ENCODE measurements at regions not wholly inside any gene's neighbourhood (a gene's known extent, or its start where the extent isn't known, plus 50 kb on each side); places are given as distances from the start of the nearest gene placed in this dataset.

DNA sequence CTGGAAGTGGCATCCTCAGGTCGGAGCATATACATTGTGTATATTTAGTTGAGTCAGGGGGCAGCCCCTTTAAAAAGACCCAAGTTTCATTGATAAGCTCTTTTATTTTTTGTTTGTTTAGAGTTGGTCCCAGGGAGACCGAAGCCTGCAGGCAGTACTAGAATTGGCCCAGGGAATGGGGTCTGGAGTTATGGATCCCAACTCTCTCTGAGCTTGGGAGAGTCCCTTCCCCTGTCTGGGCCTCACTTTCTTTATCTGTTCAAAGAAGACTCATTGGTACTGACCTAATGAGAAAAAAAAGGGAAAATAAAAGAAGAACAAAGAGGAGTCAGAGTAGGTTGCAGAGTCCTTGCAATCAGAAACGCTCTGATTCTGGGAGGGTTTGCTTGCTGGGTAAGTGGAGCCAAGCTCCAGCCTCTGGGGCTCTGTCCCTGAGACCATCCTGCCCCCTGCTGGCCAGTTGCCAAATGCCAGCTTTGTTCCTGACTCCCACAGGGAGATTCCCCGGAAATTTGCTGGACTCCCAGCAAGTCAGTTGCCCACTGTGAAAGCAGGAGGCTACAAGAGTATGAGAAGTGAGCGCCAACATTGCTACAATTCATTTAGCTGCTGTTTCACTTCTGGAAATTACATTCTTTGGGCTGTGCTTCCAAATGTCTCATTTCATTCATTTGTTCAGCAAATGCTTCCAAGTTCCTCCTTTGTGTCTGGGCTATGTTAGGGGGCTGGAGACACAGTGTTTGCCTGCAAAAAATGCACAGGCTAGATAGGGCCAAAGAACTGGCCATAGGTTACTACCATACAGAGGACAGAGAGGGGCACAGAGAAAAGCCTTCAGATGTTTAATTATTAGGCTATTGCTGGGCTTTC, 156.2 kb downstream of the MELK start:
- peak; percentile 79 for DNase-seq (ENCODE audit: low read depth)

DNA sequence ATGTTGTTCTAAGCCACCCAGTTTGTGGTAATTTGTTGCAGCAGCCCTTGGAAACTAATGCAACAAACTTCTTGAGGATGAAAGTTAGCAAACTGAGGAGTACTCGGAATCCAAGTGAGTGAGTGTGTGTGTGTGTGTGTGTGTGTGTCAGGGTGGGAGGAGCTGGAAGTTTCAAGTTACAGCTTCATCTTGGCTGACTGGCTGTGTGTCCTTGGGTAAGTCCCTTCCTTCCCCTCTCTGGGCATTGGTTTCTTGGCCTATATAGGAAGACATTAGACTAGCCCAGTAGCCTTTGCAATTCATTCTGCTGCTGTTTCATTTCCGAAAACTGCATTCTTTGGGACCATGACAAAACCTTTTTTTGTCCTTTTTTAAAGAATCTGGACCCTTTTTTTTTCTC, 157.2 kb downstream of the MELK start:
- DNase-seq (ENCODE audit: low read depth), result peak; percentile 17

DNA sequence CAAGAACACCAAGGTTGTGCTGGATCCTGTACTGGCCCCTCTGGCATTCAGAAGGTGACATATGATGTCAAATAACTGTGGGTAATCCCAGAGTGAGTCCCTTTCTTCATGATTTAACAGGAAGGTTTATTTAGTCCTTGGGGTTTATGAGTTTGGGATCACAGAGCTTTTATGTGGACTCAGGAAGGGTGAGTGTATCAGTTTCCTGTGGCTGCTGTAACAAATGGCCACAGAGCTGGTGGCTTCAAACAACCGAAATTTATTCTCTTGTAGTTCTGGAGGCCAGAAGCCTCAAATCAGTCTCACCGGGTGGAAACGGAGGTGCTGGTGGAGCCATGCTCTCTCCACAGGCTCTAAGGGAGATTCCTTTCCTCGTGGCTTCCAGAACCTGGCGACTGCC, 157.7 kb downstream of the MELK start:
- no peak for DNase-seq (ENCODE audit: low read depth)

DNA sequence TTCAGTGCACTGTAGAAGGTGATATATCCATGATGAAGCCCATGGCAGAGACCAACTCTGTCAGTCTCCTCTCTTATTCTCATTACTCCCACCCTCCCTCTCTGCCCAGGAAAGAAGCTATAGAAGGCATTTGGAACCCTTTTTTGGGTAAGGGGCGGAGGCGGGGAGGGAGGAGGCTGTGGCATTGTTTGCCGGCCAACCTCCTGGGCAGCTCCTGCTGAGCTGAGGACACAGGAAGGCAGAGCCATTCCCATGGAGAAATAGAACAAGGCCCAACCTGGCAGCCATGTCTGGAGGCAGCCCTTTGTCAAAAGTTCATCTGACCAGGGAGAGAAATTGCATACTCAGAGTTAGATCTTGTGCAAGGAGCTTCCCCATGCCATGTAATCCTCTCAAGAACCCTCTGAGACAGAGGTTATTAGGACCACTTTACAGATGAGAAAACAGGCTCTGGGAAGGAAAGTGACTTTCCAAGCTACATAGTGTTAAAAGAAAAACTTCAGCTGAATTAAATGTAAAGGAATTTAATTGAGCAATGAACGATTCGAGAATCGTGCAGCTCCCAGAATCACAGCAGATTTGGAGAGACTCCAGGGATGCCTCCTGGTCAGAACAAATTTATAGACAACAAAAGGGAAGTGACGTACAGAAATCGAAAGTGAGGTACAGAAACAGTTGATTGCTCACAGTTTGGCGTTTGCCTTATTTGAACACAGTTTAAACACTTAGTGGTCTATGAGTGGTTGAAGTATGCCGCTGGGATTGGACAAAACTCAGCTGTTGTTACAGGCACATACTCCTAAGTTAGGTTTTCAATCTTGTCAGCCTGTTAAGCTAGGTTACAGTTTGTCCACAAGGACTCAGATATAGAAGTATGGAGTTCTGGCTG, 158.6 kb downstream of the MELK start:
- peak; percentile 18 for DNase-seq (ENCODE audit: low read depth)

DNA sequence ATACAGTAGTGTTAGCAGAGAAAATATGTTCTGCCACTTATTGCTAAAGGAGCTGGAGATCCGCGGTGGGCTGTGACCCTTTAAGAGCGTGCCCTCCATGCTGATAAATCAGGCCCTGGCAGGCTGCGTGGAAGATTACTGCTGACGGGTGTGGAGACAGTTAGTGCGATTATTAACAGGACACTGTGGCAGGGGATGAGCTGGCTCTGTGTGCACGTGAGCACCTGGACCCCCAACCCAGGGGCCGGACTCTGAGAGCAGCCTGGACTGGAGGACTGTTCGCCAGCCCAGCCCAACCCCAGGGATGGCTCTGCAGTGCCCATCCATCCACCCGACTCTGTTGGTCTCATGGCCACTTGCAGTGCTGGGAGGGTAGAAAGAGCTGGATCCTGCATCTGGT, 162.0 kb downstream of the MELK start:
- DNase-seq (ENCODE audit: low read depth), result no peak

DNA sequence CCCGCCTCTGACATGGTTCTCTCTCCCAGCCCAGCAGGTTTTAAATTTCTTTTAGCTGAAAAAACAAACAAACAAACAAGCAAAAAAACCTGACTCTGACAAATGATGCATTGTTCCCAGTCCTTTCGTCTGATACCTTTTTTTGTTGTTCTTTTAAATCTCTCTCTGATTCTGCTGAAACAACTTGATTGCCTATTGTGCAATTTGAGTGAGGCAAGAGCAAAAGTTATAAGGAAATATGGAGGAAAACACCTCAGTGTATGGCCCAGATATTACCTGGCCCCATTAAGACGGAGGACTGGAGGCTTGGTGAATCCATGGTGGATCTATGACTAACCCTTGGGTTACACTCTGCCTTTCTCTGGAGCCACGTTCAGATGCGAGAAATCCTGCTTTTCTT, 164.0 kb downstream of the MELK start:
- no peak for DNase-seq (ENCODE audit: low read depth)

DNA sequence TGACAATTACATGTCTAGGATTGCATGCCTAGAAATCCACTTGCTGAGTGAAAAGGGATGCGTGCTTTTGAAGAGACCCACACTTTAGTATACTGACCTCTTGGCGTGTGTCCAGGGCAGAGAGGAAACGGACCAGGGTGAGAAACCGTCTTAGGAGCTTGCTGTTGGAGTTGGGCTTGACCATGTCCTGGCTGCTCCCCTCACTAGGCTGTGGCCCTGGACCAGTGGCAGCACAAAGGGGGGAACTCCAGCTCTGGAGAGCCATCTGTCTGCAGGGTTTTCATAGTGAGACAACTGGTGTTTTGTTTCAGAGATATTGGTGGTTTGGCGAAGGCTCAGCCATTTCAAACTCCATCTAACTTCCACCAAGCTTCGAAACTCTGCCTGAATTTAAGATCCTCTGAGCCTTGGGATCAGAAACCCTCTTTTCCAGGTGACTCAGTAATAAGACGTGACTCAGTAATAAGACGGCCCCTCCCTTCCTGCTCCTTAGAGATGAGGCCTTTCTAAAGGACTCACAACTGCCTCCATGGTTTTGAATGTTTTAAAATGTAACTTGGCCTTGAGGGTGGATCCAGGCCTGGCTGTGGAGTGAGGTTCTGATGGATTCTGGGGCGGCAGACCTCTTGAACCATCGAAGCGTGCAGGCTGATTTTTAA, 165.8 kb downstream of the MELK start:
- peak; percentile 83 for DNase-seq (ENCODE audit: low read depth)

DNA sequence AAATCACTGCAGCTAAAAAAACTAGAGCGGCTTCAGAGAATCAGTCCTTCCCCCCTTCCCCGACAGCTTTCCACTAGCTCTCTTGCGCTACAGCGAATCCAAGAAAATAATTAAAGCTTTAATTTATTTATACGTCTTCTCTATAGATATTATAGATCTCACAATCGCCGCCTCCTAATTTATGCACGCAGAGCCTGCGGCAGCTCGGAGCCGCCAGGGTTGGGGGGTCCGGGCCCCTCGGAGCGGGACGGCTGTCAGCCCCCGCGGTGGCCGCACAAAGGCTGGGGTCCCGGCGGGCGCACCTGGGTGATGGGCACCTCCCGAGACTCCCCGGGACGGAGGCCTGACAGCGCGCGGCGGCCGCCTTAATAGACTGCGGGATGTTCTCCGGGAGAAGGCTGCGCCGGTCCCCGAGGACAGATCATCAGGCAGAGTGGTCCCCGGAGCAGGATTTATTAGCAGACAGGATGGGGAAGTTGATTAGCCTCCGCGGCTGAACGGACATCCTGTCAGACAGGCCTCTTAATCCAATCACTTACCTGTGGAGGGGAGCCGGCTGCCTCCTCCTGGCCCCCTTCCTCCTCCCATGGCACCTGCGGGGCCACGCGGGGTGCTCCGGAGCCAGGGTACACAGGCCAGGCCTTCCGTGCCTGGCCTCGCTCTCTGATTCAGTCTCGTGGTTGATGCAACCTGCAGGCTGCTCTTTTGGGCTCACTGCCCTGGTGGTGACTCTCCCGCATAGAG, 166.8 kb downstream of the MELK start:
- no peak for DNase-seq (ENCODE audit: low read depth)

DNA sequence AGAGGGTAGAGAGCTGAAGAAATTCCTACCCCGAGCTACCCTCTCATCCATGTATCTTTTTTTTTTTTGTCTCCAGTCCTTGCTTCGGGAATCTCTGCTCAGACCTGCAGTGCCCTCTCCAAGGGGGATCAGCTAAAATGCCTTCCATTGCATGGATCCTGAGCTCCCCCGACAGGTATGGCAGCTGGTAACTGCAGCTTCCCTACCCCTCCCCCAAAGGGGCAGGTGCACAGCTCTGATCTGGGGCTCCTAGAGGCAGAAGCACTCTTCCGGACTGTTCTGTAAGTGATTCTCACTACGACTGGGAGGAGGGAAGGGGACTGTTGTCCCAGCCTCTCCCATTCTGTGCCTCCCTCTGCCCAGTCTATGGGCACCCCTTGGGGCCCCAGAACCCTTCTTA, 169.6 kb downstream of the MELK start:
- DNase-seq (ENCODE audit: low read depth), result no peak

DNA sequence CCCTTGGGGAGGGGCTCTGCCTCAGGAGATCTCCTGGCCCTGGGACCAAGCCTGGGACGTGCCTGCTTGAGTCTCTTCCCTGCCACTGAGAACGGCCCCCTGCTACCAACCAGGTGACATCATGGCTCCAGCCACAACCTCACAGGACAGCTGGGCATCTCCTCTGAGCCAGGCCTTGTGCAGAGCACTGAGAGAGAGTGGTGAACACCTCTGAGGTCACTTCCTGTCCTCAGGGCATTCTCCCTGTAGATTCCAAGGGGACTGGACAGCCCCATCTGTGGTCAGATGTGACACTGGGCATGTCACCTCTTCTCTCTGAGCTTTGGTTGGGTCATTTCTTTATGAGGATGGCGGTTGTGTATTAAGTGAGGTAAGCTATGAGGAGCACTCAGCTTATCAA, 172.0 kb downstream of the MELK start:
- peak; percentile 43 for DNase-seq (ENCODE audit: low read depth)

DNA sequence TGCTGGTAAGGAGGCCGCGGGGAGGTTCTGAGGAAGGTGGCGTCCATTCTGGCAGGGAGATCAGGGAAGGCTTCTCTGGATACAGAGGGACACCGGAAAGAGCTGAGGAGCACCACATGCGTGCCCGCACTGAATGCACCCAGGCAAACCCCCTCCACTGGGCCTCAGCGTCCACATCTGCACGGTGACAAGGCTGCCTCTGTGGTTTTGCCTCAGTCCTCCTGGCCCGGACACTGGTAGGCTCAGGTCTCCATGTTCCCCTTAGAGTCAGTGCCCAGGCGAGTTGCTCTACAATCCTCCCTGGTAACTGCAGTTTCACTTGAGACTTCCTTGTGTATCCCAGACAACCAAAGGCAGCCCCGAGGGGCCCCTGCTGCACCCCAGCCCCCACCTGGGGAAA, 173.3 kb downstream of the MELK start:
- no peak for DNase-seq (ENCODE audit: low read depth)

DNA sequence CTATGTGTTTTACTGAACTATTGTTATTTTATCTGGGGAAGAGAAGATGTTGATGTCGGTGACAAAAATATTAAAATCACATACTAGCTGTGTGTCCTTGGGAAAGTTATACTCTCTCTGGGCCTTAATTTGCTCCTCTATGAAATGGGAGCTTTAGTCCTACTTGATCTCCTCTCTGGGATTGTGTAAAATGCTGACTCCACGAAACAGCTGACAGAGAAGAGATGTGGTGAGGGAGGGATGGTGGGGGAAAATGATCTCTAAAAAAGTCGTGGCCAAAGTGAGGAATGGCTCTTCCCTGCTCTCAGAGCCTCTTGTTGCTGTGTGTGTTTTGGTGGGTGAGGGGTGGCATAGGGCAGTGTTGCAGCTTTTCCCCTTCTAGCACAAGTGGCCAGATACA, 173.7 kb downstream of the MELK start:
- DNase-seq (ENCODE audit: low read depth), result no peak

DNA sequence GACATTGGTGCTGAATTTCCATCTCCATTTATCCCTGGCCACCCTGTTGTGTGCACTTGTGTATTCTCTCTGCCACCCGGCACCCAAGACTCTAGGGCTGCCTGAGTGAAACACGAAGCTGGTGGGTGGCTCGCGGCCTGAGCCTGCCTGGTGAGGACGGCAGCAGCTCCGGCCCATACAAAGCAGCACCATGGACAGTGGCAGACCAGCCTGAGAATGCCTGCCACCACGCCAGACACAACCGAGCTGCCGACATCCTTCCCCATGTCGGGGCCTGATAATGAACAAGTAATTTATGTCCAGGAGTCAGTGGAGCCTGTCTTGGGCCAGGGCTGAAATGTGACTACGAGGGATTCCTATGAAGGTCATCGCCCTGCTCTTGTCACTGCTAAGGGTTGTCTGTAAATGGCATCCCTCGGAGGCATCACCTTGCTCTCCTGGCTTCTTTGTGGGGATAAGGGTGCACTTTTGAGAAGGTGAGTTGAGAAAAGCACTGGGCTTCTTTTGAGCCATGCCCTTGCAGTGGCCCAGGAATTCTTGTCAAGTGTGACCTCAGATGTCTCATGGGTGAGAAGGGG, 175.7 kb downstream of the MELK start:
- DNase-seq (ENCODE audit: low read depth), result peak; percentile 53

DNA sequence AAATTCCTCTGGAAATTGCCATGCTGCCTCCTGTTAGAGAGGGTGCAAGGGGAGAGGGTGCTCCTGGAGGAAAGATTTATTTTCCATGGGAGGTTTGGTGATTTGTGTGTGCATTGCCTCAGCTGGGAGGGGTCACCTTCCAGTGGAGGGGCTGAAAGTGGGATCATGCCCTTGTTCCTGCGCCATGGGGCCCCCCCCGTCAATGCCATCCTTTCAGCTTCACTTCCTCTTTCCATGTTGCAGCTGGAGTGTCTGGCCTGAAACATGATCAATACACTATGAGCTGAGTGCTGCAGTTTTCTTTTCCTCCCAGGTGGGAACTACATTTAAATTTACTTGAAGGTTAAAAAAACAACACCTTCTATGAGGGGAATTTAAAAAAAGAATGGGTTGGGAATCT, 176.8 kb downstream of the MELK start:
- no peak for DNase-seq (ENCODE audit: low read depth)

DNA sequence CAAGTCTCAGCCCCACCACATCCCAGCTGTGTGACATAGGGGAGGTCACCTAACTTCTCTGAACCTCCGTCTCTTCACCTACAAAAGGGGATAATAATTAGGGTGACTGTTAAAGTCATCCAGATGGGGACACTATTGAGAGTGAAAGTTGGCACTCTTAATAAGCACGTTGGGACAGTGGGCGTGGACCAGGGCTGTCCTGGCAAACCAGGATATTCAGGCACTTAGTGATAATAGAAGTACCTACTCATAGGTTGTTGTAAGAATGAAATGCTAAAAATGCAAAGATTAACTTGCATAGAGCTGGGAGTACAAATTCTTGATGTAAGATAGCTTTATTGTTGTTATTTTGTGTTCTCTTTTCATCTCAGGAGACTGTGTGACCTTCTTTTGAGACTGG, 177.9 kb downstream of the MELK start:
- no peak for DNase-seq (ENCODE audit: low read depth)

DNA sequence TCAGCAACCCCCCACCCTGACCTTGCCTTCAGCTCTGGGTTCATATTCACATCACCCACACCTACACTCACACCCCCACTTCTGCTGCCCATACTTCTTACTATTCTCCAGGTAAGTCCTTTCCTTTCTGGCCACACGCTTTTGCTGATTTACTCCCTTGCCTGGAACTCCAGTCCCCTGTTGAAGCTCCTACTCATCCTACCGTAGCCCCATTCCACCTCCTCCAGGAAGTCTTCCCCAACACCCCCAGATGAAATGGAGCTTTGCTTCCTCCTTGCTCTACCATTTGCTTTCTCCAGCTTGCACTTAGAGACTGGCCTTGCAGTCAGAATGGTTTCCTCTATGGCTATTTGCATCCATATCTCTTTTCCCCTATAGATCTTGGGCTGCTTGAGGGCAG, 182.3 kb downstream of the MELK start:
- DNase-seq (ENCODE audit: low read depth), result no peak

DNA sequence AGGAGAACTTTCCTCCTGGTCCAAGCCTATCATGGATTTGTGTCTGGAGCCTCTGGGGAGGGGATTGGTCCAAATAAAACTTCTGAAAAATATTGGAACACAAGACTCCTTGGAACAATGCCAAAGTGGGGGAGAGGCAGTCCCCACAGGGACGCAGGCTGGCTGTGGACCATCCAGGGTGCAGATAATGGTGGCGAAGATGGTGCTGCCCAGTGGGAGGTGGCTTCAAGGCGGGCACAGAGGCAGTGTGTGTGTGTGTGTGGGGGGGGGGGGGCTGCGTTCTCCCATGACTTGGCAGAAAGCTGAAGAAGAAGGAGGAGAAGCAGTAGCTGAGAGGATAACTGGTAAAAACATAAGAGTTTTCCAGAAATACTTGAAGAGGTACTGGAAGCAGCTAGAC, 186.4 kb downstream of the MELK start:
- no peak for DNase-seq (ENCODE audit: low read depth)

DNA sequence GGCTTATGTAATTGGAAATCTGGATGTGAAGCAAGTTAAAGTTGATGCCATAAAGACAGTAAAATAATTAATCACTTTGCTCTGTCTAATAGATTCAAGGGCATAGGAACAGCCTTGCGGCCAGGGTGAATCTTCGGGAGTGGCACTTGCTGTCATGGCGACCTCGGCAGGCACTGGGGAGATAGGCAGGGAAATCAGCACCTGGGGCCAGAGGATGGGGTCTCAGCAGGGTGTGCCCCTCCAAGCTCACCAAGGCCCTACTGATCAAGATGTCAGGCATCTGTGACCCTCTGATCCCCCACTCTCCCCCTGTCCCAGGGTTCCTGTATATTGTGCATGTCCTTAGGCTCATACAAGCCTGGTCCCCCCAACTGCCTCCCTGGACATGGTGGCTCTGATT, 187.3 kb downstream of the MELK start:
- no peak for DNase-seq (ENCODE audit: low read depth)

DNA sequence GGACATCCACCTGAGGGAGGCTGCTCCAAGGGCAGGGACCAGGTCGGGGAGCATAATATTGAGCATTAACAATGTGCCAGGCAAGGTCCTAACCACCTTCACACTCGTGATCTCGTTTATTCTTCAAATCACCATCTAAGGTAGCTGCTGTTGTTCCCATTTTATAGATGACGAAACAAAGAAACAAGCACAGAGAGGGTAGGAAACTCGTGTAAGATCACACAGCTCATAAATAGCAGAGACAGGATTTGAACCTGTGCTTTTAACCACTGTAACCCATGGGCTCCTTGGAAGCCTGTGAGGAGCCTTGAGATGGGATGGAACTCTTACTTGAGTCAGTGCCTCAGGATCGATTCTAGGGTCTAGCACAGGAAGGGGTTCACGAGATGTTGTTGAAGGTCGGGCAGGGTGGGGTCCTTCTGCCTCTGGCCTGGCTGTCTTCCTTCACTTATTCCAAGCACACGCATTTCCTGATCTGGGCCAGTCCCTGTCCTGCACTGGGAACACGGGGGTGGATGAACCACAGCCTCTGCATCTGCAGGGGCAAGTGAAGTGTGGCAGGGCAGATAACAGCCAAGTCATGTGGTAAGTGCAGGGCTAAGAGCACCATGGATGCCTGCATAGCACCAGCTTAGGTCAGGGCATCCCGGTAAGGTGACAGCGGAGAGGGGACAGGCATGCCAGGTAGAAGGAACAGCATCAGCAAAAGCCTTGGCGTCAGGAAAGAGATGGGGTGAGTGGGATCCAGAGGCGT, 188.1 kb downstream of the MELK start:
- DNase-seq (ENCODE audit: low read depth), result no peak

DNA sequence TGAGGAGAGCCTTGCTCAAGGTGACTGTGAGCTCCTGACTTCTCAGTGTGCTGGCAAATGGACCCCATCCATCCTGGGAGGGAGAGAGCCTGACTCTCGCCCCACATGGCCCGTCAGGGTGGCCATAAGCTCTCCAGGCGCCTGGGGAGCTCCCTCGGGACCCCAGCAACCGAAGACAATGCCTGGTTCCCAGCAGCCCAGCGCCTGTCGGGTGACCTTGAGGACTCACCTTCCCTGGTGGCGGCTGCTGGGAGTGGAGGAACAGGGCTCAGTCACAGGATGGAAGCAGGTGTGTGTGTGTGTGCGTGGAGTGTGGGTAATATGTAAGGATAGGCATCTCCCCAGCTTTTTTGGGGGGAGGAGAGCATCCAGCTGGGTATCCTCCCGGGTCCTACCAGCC, 190.3 kb downstream of the MELK start:
- no peak for DNase-seq (ENCODE audit: low read depth)

DNA sequence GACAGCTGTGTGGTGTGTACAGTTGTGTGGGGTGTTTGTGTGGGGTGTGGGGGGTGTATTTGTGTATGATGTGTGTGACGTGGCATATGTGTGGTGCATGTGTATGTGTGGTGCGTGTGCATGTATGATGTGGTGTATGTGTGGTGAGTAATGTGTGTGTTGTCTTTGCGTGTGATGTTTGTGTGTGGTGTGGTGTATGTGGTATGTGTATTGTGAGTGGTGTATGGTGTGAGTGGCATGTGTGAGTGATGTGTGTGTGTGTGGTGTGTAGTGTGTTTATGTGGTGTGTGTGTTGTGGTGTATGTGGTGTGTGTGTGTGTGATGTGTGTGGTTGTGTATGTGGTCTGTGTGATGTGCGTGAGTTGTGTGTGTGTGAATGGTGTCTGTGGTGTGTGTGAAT, 191.1 kb downstream of the MELK start:
- no peak for DNase-seq (ENCODE audit: low read depth)
